ENCODE measurements at regions not wholly inside any gene's neighbourhood (a gene's known extent, or its start where the extent isn't known, plus 50 kb on each side); places are given as distances from the start of the nearest gene placed in this dataset.
"Not testable (repeated sequence)": the region's sequence is repeated elsewhere in the genome, so short reads cannot be mapped to it uniquely, and the experiment has no call there.

DNA sequence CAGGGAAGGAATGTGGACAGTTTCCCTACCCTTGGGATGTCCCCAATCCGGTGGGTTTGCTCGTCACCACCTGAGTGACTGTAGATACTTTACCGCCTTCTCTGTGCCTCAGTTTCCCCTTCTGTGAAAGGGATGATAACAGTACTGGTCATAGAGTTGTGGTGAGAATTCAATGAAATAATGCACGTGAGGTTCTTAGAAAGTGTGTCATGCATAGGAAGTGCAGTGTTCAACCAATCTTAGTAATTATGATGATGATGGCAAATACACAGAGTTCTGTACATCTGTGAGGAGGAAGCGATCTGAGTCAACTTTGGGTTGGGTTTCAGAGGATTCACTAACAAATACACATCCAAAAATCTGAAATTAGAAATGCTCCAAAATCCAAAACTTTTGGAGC is 114.6 kb upstream of the HS3ST2 start:
- no peaks in the 10 kb centered on the region for H3K27me3 ChIP-seq (ENCODE audit: control insufficient read depth, insufficient read depth, low read length)
- no peaks in the 10 kb centered on the region for H3K9me3 ChIP-seq (ENCODE audit: control insufficient read depth, low read depth, low read length)
- no peaks in the 10 kb centered on the region for H3K36me3 ChIP-seq (ENCODE audit: control insufficient read depth, low read depth, low read length)
- no peaks in the 10 kb centered on the region for H3K4me1 ChIP-seq (ENCODE audit: control insufficient read depth, low read depth, low read length)
- no peak overlapping the region for H3K27ac ChIP-seq (ENCODE audit: low read length)
- no peak overlapping the region for H3K4me3 ChIP-seq (ENCODE audit: low read length)
- H3K9ac ChIP-seq (ENCODE audit: low read length) = no peak overlapping the region

DNA sequence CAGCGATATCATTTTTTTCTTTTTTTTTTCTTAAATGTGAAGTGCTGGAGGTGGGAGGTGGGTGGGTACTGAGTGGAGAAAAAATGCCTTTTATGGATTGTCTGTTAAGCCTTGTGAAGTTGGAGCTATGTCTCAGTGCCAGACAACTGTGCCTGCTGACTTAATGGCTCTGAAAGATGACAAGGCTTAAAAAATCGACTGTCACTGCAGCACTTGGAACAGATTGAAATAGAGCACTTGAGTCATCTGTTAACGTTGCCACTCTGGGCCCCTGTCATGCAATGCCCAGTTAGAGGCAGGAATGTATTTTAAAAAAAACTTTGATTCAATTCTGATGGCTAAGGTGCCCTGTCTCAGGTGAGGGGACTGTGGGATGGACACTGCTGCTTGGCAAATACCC is 108.2 kb upstream of the HS3ST2 start:
- H3K27me3 ChIP-seq (ENCODE audit: control insufficient read depth, insufficient read depth, low read length) = no peaks in the 10 kb centered on the region
- no peak overlapping the region for H3K9ac ChIP-seq (ENCODE audit: low read length)

DNA sequence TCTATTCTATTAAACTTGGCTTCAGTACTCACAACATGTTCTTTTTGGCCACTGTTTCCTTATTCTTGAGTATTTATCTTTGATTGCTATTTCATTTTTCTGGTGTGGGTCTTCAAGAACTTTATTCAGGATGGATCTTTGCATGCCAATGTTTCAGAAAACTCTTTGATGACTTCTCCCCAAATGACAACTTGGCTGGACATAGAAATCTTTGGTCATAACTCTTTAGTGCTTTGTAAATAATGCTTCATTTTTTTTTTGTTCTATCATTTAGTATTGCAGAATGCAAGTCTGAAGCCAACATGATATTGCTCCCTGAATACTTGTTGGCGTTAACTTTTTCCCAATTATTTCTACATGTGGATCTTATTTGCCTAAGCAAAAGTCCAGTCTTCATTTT is 103.6 kb upstream of the HS3ST2 start:
- no peaks in the 10 kb centered on the region for H3K9me3 ChIP-seq (ENCODE audit: control insufficient read depth, low read depth, low read length)
- no peaks in the 10 kb centered on the region for H3K36me3 ChIP-seq (ENCODE audit: control insufficient read depth, low read depth, low read length)
- no peak overlapping the region for H3K27ac ChIP-seq (ENCODE audit: low read length)
- H3K4me1 ChIP-seq (ENCODE audit: control insufficient read depth, low read depth, low read length) = no peaks in the 10 kb centered on the region
- H3K9ac ChIP-seq (ENCODE audit: low read length) = no peak overlapping the region
- H3K4me3 ChIP-seq (ENCODE audit: low read length) = no peak overlapping the region
- H3K27me3 ChIP-seq (ENCODE audit: control insufficient read depth, insufficient read depth, low read length) = no peaks in the 10 kb centered on the region

More for the DNA sequence above, 108.2 kb upstream of the HS3ST2 start:
- Histone ChIP-seq H3K27ac (ENCODE audit: low read length) (no peak overlapping the region), H3K4me3 (ENCODE audit: low read length) (no peak overlapping the region), H3K9me3 (ENCODE audit: control insufficient read depth, low read depth, low read length) (no peaks in the 10 kb centered on the region), H3K4me1 (ENCODE audit: control insufficient read depth, low read depth, low read length) (peaks cover 2% of the 10 kb centered on the region), H3K36me3 (ENCODE audit: control insufficient read depth, low read depth, low read length) (no peaks in the 10 kb centered on the region)

DNA sequence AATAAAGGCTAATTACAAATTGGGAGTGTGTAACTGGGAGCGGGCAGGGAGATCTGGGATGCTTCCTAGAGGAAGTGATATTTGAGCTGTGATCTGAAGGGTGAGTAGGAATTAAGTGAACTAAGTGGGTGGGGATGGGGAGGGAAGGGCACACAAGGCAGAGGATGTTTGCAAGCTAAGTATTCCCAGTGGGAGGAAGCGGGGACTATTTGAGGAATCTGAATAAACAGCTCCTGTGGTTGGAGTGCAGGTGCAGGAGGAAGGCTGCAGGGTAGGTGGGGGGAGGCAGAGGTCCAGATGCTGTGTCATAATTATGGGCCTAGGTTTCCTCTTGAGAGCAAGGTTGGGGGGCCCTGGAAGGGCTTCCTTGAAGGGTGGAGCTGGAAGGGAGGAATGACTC is 102.1 kb upstream of the HS3ST2 start:
- no peak overlapping the region for H3K4me3 ChIP-seq (ENCODE audit: low read length)
- no peaks in the 10 kb centered on the region for H3K27me3 ChIP-seq (ENCODE audit: control insufficient read depth, insufficient read depth, low read length)
- no peak overlapping the region for H3K9ac ChIP-seq (ENCODE audit: low read length)
- no peaks in the 10 kb centered on the region for H3K4me1 ChIP-seq (ENCODE audit: control insufficient read depth, low read depth, low read length)
- H3K27ac ChIP-seq (ENCODE audit: low read length) = no peak overlapping the region
- no peaks in the 10 kb centered on the region for H3K36me3 ChIP-seq (ENCODE audit: control insufficient read depth, low read depth, low read length)
- no peaks in the 10 kb centered on the region for H3K9me3 ChIP-seq (ENCODE audit: control insufficient read depth, low read depth, low read length)

DNA sequence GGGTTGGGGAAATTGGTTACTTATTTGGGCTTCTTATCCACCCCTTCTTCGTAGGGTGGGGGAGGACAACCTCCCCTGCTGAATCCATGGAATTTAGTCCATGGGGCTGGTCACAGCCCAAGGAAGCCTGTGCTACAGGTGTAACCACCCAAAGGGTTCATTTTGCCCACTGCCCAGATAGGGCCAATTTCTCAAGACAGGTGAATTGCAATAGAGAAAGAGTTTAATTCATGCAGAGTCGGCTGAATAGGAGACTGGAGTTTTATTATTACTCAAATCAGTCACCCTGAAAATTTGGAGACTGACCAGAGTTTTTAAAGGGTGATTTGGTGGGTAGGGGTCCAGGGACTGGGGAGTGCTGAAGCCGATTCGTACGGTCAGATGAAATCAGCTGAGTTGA is 101.5 kb upstream of the HS3ST2 start:
- Histone ChIP-seq H3K4me3 (ENCODE audit: low read length) (no peak overlapping the region), H3K36me3 (ENCODE audit: control insufficient read depth, low read depth, low read length) (no peaks in the 10 kb centered on the region), H3K4me1 (ENCODE audit: control insufficient read depth, low read depth, low read length) (no peaks in the 10 kb centered on the region), H3K9me3 (ENCODE audit: control insufficient read depth, low read depth, low read length) (no peaks in the 10 kb centered on the region), H3K9ac (ENCODE audit: low read length) (no peak overlapping the region), H3K27me3 (ENCODE audit: control insufficient read depth, insufficient read depth, low read length) (no peaks in the 10 kb centered on the region), H3K27ac (ENCODE audit: low read length) (no peak overlapping the region)

DNA sequence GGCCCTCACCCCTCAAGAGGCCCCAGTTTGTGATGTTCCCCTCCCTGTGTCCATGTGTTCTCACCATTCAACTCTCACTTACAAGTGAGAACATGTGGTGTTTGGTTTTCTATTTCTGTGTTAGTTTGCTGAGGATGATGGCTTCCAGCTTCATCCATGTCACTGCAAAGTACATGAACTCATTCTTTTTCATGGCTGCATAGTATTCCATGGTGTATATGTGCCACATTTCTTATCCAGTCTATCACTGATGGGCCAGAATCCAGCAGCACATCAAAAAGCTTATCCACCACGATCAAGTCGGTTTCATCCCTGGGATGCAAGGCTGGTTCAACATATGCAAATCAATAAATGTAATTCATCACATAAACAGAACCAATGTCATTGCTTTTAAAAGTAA is 95.4 kb upstream of the HS3ST2 start:
- H3K9ac ChIP-seq (ENCODE audit: low read length); H3K27ac ChIP-seq (ENCODE audit: low read length); H3K4me1 ChIP-seq (ENCODE audit: control insufficient read depth, low read depth, low read length); H3K4me3 ChIP-seq (ENCODE audit: low read length); H3K36me3 ChIP-seq (ENCODE audit: control insufficient read depth, low read depth, low read length); H3K27me3 ChIP-seq (ENCODE audit: control insufficient read depth, insufficient read depth, low read length); H3K9me3 ChIP-seq (ENCODE audit: control insufficient read depth, low read depth, low read length): not testable (repeated sequence)

DNA sequence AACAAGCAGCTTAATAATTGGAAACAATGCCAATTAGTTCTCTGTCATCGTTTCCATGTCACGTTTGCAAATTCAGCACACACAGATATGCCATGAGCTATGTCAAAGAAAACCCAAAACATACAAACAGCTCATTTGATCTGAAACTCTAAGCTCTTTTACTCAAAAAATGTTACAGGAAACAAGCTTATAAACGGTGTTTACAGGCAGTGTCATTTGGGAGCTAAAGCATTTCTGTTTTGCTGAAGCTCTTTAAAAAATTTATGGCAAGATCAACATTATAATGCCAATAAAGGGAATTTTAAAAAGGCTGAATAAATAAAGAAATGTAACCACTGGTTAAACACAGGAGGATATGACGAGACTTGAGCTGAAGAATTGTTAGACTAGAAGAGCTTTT is 94.0 kb upstream of the HS3ST2 start:
- no peak overlapping the region for H3K27ac ChIP-seq (ENCODE audit: low read length)

DNA sequence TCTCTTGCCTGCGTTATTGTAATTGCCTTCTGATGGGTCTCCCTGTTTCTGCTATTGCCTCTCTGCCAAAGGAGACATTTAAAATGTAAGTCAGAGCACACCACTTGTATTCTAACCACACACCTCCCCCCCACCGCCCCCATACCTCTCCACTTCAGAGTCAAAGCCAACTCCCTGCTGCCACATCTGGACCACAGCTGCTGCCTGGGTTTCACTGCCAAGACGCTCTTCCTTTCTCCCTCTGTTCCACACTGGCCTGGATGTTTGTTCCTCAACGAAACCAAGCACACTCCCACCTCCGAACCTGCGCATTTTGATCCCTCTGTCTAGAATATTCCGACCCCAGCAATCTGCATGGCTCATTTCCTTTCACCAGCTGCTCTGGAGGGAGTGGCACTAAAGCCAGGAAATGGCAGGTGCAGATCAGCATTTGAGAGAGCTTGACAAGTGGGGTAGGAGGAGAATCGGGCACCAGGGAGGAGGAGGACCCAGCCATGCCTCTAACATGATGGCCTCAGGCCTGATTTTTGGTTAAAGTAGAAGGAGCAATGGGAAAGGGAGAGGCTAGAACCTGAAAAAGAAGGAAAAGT is 92.4 kb upstream of the HS3ST2 start:
- H3K4me1 ChIP-seq (ENCODE audit: control insufficient read depth, low read depth, low read length) = no peaks in the 10 kb centered on the region
- H3K27me3 ChIP-seq (ENCODE audit: control insufficient read depth, insufficient read depth, low read length) = no peaks in the 10 kb centered on the region
- no peak overlapping the region for H3K4me3 ChIP-seq (ENCODE audit: low read length)
- H3K9me3 ChIP-seq (ENCODE audit: control insufficient read depth, low read depth, low read length) = no peaks in the 10 kb centered on the region
- no peak overlapping the region for H3K9ac ChIP-seq (ENCODE audit: low read length)
- no peak overlapping the region for H3K27ac ChIP-seq (ENCODE audit: low read length)
- H3K36me3 ChIP-seq (ENCODE audit: control insufficient read depth, low read depth, low read length) = no peaks in the 10 kb centered on the region

More for the DNA sequence above, 94.0 kb upstream of the HS3ST2 start:
- Histone ChIP-seq H3K9ac (ENCODE audit: low read length) (no peak overlapping the region), H3K27me3 (ENCODE audit: control insufficient read depth, insufficient read depth, low read length) (no peaks in the 10 kb centered on the region), H3K36me3 (ENCODE audit: control insufficient read depth, low read depth, low read length) (no peaks in the 10 kb centered on the region), H3K9me3 (ENCODE audit: control insufficient read depth, low read depth, low read length) (no peaks in the 10 kb centered on the region), H3K4me3 (ENCODE audit: low read length) (no peak overlapping the region), H3K4me1 (ENCODE audit: control insufficient read depth, low read depth, low read length) (no peaks in the 10 kb centered on the region)

DNA sequence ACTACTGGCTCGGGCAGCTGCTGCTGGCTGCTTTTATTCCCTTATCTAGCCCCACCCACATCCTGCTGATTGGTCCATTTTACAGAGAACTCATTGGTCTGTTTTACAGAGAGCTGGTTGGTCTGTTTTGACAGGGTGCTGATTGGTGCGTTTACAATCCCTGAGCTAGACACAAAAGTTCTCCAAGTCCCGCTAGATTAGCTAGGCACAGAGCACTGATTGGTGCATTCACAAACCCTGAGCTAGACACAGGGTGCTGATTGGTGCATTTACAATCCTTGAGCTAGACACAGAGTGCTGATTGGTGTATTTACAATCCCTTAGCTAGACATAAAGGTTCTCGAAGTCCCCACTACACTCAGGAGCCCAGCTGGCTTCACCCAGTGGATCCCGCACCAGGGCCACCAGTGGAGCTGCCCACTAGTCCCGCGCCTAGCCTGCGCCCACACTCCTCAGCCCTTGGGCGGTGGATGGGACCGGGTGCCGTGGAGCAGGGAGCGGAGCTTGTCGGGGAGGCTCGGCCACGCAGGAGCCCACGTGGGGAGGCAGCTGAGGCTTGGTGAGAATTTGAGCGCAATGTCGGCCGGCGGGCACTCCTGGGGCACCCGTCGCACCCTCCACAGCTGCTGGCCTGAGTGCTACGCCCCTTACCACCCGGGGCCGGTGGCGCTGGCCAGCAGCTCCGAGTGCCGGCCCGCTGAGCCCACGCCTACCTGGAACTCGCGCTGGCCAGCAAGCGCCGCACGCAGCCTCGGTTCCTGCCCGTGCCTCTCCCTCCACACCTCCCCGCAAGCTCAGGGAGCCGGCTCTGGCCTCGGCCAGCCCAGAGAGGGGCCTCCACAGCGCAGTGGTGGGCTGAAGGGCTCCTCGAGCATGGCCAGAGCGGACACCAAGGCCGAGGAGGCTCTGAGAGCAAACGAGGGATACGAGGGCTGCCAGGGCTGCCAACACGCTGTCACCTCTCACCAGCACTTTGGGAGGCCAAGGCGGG is 91.1 kb upstream of the HS3ST2 start:
- not testable (repeated sequence) for H3K4me3 ChIP-seq (ENCODE audit: low read length); H3K27ac ChIP-seq (ENCODE audit: low read length); H3K4me1 ChIP-seq (ENCODE audit: control insufficient read depth, low read depth, low read length); H3K9me3 ChIP-seq (ENCODE audit: control insufficient read depth, low read depth, low read length); H3K9ac ChIP-seq (ENCODE audit: low read length); H3K36me3 ChIP-seq (ENCODE audit: control insufficient read depth, low read depth, low read length); H3K27me3 ChIP-seq (ENCODE audit: control insufficient read depth, insufficient read depth, low read length)

DNA sequence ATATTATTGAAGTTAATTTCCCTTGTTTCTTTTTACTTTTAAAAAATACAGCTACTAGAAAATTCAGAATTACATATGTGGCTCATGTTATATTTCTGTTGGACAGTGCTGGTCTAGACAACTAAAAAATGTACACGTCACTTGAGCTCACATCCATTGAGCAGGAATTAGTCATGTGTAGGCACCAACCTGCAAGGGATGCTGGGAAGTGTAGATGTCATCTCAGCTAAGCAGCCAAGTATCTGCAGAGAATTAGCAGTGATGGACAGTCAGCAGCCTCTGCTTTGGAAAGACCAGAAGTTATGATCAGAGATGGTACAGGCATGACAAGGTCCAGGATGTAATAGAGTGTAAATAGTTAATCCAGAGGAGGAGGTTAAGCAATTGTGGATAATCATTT is 87.1 kb upstream of the HS3ST2 start:
- Histone ChIP-seq H3K4me3 (ENCODE audit: low read length) (no peak overlapping the region), H3K9ac (ENCODE audit: low read length) (no peak overlapping the region), H3K36me3 (ENCODE audit: control insufficient read depth, low read depth, low read length) (no peaks in the 10 kb centered on the region), H3K27me3 (ENCODE audit: control insufficient read depth, insufficient read depth, low read length) (no peaks in the 10 kb centered on the region), H3K27ac (ENCODE audit: low read length) (no peak overlapping the region), H3K4me1 (ENCODE audit: control insufficient read depth, low read depth, low read length) (no peaks in the 10 kb centered on the region), H3K9me3 (ENCODE audit: control insufficient read depth, low read depth, low read length) (no peaks in the 10 kb centered on the region)

DNA sequence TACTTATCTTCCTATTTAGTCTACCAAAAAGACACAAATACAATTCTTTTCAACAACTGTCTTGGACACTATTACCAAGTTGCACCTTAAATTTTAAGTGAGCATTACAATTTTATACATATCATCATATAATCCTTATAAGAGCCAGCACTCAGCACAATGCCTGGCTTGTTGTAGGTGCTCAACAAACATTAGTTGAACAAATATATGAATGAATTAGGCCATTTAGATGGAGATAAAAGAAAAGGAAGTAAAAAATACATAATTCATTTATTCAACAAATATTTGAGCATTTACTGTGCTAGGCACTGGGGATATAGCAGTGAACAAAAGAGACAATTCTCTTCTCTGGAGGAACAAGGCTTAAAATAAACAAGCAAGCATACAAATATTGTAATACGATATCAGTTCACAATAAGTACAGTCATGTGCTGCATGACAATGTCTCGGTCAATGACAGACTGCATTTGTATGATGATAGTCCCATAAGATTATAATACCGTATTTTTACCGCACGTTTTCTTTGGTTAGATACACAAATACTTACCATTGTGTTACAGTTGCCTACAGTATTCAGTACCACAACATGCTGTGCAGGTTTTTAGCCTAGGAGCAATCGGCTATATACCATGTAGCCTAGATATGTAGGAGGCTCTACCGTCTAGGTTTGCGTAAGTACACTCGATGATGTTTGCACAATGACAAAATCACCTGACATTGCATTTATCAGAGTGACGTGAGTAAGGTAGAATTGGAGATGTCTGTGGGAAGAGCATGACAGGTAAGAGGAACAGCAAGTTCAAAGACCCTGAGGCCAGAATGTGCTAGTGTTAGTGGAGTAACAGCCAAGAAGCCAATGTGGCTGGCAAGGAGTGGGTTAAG is 86.4 kb upstream of the HS3ST2 start:
- Histone ChIP-seq H3K9me3 (ENCODE audit: control insufficient read depth, low read depth, low read length) (no peaks in the 10 kb centered on the region), H3K27me3 (ENCODE audit: control insufficient read depth, insufficient read depth, low read length) (no peaks in the 10 kb centered on the region), H3K4me1 (ENCODE audit: control insufficient read depth, low read depth, low read length) (peaks cover 1% of the 10 kb centered on the region), H3K27ac (ENCODE audit: low read length) (no peak overlapping the region), H3K9ac (ENCODE audit: low read length) (no peak overlapping the region), H3K4me3 (ENCODE audit: low read length) (no peak overlapping the region), H3K36me3 (ENCODE audit: control insufficient read depth, low read depth, low read length) (no peaks in the 10 kb centered on the region)
